Body of pancreas (tissue), 4 donors: ENCODE measurements at regions not wholly inside any gene's neighbourhood (a gene's known extent, or its start where the extent isn't known, plus 50 kb on each side); places are given as distances from the start of the nearest gene placed in this dataset.

Experiments
- CTCF ChIP-seq, 7 experiments: fragments of 450-650 bp in 4 of 7; fragments of 200-600 bp in 3 of 7; sonication (generic) in 3 of 7; IDR thresholded peaks; one replicate each; pipeline ENCODE4 v1.5.1; 2016 to 2019; ENCODE audit warnings: antibody characterized with exemption in 7 of 7
- POLR2A ChIP-seq, 3 donors: fragments of 450-650 bp; IDR thresholded peaks; one replicate each; pipeline ENCODE4 v1.6.1; 2016; ENCODE audit warnings: antibody characterized with exemption in 3 of 3, mild to moderate bottlenecking in 2 of 3

DNA sequence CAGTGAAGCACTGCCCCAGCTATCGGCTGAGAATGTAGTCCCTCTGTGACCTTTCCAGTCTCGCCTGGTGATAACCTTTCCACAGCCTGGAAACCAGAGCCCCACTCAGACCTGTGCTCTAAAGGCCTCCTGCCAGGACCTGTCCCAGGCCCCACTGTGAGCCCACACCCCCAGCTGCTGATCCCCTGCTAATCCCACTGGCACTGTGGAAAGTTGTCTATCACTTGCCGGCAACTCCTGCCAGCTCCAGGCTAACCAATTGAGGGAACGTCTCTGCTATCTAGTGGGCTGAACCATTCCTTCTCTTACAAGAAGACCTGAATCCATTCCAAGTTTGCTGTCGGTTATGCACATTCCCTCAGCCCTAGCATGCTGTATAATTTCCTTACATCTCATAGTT, 328.2 kb downstream of the FAM181B start:
- TF ChIP-seq POLR2A (IDR thresholded peaks at IDR 0.05), result no peak
- TF ChIP-seq CTCF (IDR thresholded peaks at IDR 0.05), result no peak
